HG02870 (cell line): ENCODE measurements at regions not wholly inside any gene's neighbourhood (a gene's known extent, or its start where the extent isn't known, plus 50 kb on each side); places are given as distances from the start of the nearest gene placed in this dataset.
"Not testable (repeated sequence)": the region's sequence is repeated elsewhere in the genome, so short reads cannot be mapped to it uniquely, and the experiment has no call there.

Experiments used
- ATAC-seq: cut with Tn5 transposase; IDR thresholded peaks from one replicate; pipeline ENCODE4 v1.9.1; 2021; ENCODE audit warnings: mild to moderate bottlenecking, moderate library complexity; ENCODE audit not compliant: unreplicated experiment

GRCh38 chr10:78597796-78598555 is 470.8 kb upstream of the ZMIZ1 start:
- no peak for ATAC-seq

GRCh38 chr10:78599122-78599853 is 469.5 kb upstream of the ZMIZ1 start:
- ATAC-seq = no peak

- ATAC-seq = no peak
Measured at GRCh38 chr10:78600121-78600665, 468.6 kb upstream of the ZMIZ1 start.

GRCh38 chr10:78600740-78601139 is 468.0 kb upstream of the ZMIZ1 start:
- no peak for ATAC-seq

- ATAC-seq = no peak
Measured at GRCh38 chr10:78602201-78602932, 466.4 kb upstream of the ZMIZ1 start.

GRCh38 chr10:78604286-78604685 is 464.5 kb upstream of the ZMIZ1 start:
- no peak for ATAC-seq

- ATAC-seq = no peak
Measured at GRCh38 chr10:78604721-78605120, 464.0 kb upstream of the ZMIZ1 start.

GRCh38 chr10:78605800-78606350 is 462.9 kb upstream of the ZMIZ1 start:
- no peak for ATAC-seq

GRCh38 chr10:78606766-78607165 is 462.0 kb upstream of the ZMIZ1 start:
- ATAC-seq = not testable (repeated sequence)

GRCh38 chr10:78609976-78610375 is 458.8 kb upstream of the ZMIZ1 start:
- ATAC-seq = no peak

GRCh38 chr10:78613132-78613531 is 455.6 kb upstream of the ZMIZ1 start:
- no peak for ATAC-seq

- ATAC-seq = no peak
Measured at GRCh38 chr10:78614267-78614666, 454.5 kb upstream of the ZMIZ1 start.

- ATAC-seq = no peak
Measured at GRCh38 chr10:78614744-78615143, 454.0 kb upstream of the ZMIZ1 start.

GRCh38 chr10:78616125-78616695 is 452.6 kb upstream of the ZMIZ1 start:
- ATAC-seq = no peak

GRCh38 chr10:78617115-78617514 is 451.7 kb upstream of the ZMIZ1 start:
- ATAC-seq = no peak

- no peak for ATAC-seq
Measured at GRCh38 chr10:78617631-78618030, 451.1 kb upstream of the ZMIZ1 start.

- ATAC-seq = no peak
Measured at GRCh38 chr10:78618050-78618449, 450.7 kb upstream of the ZMIZ1 start.

- no peak for ATAC-seq
Measured at GRCh38 chr10:78619115-78619851, 449.5 kb upstream of the ZMIZ1 start.

- ATAC-seq = no peak
Measured at GRCh38 chr10:78619896-78620295, 448.9 kb upstream of the ZMIZ1 start.
